Activated T-cell treated with anti-CD3 and anti-CD28 coated beads, Interleukin-2, amount 50 U/mL, for 1 hour (primary cell): ENCODE measurements at regions not wholly inside any gene's neighbourhood (a gene's known extent, or its start where the extent isn't known, plus 50 kb on each side); places are given as distances from the start of the nearest gene placed in this dataset.
"Not testable (repeated sequence)": the region's sequence is repeated elsewhere in the genome, so short reads cannot be mapped to it uniquely, and the experiment has no call there.

ENCODE experiments used
- DNase-seq: peaks from one replicate; pipeline ENCODE4 v3.0.0-alpha.2; 2020

DNA sequence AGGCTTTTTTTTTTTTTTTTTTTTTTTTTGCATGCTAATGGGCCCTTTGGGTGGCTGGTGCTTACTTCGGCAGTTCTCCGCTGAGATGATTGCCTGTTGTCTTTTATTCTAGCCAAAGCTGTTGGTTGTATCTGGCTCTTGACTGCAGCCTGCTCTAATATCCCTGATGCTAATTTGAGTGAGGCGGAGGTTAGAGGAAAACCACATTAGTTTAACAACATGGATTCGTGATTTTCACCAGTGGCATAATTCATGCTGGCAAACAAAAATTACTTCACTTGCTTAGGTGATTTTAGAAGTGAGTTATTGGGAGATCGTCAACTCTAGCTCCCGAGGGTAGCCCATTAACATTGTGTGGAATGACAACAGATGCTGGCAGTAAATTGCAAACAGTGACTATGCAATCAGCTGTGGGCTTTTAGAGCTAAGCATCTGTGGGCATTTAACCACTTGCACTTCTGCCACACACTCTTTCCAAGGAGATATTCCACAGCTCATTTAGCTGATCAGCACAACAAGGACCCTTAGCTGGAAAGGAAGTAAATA is 97.6 kb upstream of the ZDHHC17 start:
- DNase-seq = no peak

DNA sequence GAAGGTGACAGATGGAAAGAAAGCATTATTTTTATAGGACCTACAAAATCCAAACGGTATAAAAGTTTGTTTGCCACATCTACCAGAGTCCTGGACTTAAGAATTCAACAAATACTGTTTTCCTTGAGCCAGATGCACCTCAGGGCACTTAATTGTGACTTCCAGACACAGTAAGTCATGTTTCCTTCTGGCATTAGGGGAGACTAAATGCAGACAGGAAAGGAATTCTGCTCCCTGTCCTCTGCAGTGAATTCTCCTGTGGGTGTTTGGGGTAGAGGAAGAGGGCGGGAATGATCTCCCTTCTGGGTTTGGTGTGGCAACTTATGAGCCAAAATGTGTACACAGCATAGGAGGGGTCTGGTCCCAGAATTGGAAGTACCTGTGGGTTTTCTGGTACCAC is 93.9 kb upstream of the ZDHHC17 start:
- DNase-seq = no peak

DNA sequence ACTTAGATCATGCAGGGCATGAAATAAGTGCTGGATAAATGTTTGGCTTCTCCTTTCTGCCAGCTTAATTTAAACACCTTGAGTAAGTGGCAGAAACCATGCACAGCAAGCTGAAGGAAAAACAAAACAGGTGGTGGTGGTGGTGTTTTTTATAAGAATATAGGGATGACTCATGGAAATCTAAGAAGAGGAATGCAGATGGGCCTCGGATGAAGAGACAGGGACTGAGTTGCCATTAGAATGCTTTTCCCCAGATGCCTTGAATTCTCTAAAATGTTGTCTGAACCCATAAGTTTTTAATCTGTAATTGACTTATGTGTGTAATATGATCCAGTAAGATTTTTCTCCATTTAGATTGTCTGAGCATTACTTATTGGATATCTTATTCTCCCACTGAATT is 93.1 kb upstream of the ZDHHC17 start:
- DNase-seq = no peak

DNA sequence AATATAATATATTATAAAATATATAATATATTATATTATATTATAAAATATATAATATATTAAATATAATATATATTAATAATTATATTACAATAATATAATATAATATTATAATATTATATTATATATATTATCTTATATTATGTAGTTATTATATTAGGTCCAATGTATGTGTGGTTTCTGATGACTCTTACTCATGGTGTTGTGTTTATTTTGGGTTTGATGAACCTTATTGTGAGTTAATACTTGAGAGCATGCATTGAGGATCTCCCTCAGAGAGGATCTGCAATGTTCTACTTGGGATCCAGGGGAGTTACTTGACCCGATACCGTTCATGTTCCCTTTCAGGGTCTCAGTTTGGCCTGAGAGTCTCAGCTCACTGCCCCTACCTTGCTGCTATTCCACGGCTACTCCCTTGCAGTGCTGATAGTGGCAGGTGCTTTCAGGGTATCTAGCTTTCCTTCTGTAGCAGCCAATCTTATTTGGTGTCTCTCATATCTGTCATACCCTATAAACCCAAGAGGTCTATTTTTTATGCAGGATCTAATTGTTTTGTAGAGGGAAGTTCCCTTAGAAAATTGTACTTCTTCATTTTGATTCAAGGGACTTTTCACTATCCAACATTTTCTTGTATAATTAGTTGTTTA is 89.1 kb upstream of the ZDHHC17 start:
- no peak for DNase-seq

DNA sequence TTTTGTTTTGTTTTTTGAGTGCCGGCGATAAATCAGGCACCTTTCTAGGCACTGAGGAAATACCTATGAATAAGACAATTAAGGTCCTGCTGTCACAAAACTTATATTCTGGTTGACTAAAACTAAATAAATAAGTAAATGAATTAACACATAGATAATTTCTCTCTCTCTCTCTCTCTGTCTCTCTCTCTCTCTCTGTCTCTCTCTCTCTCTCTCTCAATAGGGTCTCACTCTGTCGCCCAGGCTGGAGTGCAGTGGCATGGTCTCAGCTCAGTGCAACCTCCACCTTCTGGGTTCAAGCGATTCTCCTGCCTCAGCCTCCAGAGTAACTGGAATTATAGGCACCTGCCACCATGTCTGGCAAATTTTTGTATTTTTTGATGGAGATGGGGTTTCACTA is 87.7 kb upstream of the ZDHHC17 start:
- DNase-seq = not testable (repeated sequence)

DNA sequence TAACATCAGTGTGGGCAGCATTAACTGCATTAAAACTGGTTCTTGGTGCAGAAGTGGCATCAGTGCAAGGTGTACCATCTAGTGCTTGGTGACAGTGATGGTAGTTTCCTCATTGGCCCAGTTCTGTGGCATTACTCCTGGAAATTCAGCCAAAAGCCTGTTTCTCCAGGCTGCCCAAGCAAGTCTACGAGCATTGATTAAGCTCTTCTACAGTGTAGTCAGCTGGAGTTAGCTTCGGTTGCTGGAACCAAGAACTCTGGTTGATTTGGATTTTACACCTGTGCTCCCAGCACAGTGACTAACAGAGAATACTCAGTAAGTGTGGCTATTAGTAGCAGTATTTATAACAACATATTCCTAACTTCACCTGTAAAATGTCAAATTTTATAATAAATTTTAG is 84.9 kb upstream of the ZDHHC17 start:
- no peak for DNase-seq

DNA sequence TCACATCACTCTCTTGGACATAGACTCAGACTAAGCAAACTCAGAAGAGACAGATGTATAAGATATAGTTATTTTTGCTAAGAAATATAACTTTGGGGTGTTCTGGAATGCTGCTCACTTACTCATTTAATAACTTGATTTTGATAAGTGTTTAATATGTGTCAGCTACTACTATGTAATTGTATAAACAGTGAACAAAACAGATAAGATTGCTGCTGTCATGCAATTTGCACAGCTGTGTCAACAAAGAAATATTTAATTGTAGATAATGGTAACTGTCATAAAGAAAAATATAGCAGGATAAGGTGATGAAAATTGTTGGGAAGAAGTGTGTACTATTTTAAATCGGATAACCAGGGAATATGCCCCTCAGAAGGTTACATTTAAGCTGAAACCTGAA is 84.1 kb upstream of the ZDHHC17 start:
- DNase-seq = no peak

DNA sequence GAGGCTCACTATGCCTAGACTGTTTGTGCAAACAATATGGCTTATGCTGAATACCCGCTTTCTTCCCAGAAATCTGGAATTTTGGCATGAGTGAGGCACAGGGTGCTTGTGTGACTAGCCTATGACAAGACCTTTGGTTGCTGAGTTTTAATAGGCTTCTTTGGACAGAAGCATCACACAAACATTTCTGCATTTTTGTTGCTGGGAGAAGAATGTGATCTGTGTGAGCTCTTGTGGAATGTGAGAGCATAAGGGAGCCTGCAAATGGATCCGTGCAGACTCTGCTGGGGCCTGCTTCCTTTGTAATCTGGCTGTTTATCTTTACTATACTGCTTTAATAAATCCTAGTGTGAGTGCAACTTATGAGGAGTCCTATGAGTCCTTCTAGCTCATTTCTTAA is 83.0 kb upstream of the ZDHHC17 start:
- no peak for DNase-seq

DNA sequence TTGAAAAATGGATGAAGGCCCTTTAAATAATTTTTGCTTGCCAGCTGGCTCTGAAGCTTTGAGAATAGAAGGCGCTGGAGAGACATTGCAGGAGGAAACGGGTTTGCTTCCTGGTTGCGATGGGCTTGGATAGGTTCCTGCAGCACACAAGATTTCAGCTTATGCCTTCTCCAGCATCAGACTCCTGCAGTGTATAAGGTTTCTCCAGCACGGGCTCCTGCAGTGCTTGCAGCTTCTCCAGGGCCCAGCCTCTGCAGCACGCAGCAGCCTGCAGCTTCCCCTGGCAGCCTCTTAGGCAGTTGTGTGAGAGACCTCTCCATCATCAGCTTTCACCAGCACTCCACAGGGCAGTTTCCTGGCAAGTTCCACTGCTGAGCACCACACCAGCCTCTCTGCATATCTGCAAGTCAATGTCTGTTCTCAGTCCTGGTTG is 78.7 kb upstream of the ZDHHC17 start:
- DNase-seq = no peak

DNA sequence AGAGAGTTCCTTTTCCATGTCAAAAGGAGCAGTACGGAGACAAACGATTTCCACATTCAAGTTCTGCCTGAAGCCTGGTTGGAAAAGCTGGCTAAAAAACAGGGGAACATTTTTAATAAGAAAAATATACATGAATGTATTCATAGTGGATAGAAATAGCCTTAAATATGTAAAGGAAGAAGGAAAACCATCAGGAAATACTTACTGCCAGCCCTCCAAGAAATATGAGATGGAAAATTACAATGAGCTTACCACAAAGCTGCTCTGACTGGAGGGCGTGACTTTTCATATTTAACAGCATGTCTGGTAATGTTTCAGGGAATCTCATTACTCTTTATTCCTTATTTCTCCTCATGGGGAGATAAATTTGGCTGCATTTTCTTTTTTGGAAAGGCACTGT is 75.9 kb upstream of the ZDHHC17 start:
- no peak for DNase-seq

DNA sequence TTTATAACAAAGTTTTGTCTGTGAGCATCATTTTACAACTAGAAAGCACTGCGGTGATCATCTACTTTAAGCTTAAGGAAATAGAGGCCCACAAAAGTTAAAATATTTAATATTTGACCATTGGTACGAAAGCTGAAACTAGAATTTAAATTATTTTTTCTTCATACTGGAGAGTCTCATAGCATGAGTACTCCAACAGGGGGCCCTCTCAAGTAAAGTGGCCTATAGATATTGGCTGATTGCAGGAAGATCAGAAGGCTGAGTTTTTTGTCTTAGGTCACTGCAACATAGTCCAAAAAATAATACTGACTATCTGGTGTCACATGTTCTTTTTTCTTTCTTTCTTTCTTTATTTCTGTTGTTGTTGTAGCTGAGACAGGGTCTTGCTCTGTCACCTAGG is 75.3 kb upstream of the ZDHHC17 start:
- DNase-seq = no peak

DNA sequence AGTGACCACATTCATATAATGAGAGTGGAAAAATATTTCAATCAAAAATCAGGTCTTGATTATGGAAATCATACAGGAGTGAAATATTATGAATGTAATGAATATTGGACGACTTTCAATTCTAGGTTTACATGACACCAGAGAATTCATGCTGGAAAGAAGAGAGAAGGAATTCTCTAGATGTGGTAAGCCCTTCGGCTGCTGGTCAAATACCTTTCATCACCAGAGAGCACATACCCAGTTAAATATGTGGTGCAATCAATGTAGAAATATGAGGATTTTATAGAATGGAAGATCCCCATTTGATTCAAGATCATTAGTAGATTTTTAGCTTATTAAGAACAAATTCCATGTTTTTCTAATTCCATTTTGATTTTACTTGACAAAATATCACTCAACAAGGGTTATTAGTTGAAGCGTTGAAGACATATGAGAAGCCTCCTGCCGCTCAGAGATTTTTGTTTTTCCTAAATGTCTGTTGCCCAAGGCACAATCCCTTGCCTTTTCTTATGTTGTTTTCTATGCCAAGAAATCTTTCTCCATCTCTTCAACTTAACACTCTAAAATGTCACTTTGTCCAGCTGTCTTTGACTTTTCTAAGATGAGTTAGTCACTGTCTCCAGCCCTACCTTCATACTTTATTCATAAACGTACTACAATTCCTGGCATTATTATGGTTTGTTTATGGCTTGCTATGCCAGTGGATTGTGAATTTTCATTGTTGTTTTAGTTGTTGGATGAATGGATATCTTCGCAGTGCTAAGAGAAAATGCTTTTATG is 72.8 kb upstream of the ZDHHC17 start:
- DNase-seq = no peak

DNA sequence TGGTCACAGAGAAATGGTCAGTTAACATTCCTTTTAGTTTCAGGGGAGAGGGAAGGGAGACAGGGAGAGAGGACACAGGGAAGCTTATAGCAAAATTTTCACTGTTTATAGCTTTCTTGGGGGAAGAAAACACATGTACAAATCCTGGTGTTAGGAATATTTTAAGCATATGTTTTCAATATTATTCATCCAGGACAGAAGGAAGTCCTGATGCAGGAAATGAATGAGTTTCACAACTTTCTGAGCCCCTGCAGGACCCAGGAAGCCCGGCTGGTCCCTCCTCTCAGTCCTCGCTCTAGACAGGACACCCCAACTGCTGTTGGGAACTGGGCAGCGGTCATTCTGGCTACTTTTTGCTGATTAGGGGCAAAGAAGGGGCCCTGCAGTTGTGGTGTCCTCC is 71.1 kb upstream of the ZDHHC17 start:
- DNase-seq = no peak

DNA sequence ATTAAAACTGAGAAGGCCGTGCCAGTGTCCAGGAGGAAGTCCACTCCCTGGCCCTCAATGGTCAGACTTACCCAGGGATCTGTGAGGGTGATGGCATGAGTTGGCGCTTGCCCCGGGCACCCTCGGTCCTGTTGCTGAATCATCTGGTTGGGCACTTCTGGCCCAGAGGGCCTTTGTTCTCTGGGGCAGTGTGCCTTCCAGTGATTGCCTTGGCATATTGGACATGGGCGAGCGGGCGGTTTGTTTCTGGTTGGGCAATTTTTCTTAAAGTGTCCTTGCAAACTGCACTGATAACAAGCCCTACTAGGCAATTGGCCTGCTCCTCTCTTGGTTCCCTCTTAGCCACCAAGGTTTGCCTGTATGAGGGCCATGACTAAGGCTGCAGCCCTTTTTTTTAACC is 69.5 kb upstream of the ZDHHC17 start:
- no peak for DNase-seq

DNA sequence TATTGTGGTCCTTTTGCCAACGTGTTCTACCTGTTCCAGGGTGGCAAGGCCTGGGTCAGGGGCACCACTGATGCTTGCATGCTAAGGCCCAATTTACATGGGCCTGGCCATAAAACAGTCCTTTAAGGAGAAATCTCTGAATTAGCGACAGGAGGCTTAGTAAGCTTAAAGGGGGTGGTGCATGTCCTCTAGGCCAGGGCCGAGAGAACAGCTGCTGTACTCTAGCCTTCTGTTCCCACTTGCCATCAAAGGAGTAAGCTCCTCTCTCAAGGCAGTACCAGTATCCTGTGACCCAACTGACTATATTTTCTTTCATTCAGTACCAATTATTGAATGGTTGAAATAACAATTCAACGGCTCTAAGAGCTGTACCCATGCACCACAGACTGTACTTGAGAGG is 67.7 kb upstream of the ZDHHC17 start:
- no peak for DNase-seq

DNA sequence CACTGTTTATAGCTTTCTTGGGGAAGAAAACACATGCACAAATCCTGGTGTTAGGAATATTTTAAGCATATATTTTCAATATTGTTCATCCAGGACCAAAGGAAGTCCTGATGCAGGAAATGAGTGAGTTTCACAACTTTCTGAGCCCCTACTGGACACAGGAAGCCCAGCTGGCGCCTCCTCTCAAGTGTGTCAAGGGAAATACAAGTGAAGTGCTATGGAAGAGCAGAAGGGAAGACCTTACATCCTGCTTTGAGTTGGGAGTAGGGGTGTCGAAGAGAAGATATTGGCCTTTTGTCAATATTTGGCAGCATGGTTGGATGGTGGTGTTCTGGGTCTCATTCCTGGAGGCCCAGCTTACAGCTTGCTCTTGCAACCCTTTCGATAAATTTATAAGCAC is 66.1 kb upstream of the ZDHHC17 start:
- DNase-seq = no peak

DNA sequence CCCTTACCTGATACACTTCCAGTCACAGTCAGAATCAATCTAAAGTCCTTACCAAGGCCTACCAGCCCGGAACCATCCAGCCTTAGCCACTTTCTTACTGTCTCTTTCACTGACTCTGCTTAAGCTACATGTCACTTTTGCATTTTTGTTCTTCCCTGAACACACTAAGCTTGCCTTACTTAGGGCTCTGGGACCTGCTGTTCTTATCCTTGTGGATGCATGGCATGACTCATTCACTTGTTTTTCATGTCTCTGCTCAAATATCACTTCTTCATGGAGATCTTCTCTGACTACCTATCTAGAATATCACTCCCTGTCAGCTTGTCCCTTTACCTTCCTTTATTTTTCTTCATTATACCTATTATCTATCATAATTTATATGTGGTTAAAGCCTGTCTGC is 65.6 kb upstream of the ZDHHC17 start:
- no peak for DNase-seq

DNA sequence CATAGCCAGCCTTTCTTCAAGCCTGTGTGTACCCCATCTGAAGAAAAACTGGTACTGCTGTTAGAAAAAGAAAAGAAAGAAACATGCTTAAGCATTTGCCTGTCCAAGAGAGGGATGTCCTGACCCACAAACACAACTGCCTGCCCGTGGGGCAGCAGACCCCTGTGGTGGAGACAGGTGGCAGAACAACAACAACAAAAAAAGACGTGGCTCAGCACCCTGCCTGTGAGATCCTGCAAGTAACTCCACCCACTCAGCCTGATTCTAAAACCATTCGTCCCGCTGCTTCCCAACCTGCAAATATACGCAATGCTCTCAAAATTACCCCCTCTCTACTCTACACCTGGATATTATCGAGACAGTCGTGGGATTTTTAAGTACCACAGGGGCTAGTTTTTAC is 64.9 kb upstream of the ZDHHC17 start:
- no peak for DNase-seq

DNA sequence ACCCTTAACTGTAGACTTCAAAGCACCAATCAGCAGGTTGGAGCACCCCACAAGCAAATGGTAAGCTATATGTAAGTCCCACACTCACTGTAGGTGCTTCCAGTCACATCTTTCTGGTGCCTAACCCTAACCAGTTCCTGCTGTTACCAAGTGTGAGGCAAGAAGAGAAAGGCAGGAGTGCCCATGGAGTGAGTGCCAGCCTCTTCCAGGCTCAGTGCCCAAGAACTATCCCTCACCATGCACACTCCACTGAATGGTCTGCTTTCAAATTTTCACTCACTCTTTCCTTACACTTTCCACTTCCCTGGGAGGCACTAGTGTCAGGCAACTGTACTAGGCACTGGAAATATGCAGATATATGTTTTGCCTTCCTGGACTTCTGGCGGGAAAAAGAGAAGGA is 62.2 kb upstream of the ZDHHC17 start:
- no peak for DNase-seq

DNA sequence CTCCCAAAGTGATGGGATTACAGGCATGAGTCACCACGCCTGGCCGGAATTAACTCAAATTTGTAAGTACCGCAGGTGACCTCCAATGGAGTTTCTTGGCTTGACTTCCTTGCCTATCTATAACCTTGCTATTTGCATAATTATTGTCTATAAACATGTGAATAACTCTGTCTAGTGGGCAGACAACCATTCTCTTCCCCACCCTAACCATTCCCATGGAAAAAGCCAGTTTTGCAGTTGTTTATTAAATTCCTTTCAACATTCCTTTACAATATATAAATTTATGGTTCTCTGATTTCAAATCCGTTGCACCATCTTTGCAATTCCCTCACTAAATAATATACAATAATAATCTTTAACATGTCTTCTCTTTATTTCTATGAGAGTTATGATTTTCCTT is 61.0 kb upstream of the ZDHHC17 start:
- DNase-seq = no peak

DNA sequence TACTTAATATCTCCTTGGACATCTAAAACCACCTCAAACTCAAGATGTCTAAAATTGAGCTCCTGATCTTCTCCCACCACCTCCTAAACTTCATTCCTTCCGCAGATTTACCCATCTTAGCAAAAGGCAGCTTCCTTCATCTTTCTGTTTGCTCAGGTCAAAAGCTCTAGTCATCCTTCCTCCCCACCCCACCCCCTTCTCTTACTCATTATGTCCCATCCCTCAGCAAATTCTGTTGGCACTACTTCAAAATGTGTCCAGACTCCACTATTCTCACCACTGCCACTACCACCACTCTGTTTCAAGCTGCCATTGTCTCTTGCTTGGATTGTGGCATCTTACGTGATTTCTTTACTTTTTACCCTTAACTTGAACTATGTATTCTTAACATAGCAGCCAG is 59.2 kb upstream of the ZDHHC17 start:
- DNase-seq = no peak

DNA sequence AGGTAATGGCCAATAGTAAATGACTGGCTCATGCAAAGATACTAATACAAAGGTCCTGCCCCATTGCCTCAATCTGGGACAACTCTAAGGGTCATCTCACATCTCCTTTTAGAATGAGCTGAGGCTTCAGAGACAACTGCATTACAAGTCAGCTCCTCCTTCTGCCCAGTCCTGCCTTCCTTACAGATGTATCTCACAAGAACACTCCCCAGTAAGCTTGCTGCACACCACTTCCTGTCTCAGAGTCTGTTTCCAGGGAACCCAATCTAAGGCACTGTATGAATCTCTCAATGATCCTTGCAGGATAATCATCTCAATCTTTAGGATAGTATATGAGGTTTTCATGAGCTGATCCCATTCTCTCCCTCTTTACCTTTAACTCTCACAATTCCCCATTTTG is 57.8 kb upstream of the ZDHHC17 start:
- DNase-seq = no peak

DNA sequence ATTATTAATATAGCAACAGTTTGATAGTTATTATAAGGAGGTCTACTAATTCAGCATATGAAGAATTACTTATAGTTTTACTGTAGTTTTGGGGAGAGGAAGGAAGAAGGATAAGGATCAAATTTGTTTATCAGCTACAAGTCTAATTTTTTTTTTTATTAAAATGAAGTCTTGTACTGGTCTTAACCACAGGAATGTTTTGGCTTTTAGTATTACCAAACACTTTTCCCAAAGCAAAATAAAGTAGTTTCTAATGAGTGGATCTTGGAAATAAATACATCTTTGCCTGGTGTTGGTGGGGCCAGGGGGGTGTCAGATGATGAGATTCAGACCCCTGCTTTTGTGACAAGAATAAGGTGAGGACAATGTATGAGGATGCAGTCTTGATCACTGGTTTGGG is 57.2 kb upstream of the ZDHHC17 start:
- DNase-seq = no peak

DNA sequence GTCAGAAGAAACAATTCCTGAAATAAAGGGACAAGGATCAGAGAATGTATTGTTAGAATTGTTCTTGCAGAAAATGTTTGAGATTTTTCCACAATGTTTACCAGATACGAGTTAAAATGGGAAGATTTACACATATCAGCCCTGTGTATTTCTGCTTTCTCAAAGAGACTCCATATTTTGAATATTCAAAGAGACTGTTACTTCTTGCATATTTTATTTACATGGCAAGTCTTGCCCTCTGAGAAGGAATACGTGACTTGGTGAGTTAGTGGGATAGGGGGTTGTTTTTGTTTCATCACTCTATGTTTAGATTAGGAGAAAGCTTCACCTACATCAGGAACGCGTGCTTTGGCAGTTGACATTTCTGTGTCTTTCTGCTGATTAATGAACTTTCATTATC is 56.1 kb upstream of the ZDHHC17 start:
- DNase-seq = no peak

DNA sequence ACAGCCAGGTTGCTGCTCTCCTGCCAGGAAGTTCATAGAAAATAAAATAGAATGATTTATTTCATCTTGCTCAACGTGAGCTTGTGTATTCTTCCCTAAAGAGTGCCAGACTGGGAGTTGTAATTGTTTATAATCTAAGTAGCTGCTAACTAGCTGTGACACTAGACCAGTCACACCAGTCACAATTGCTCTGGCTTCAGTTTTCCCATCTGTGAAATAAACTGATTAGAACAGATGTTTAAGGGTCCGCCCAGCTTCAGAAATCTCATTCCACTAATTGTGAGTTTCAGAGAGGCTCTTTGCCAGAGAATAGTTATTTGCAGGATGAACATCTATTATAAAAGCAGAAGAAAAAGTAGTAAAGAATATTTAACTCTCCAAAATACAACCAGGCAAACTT is 55.6 kb upstream of the ZDHHC17 start:
- no peak for DNase-seq
